Limb (tissue), 2 donors: ENCODE measurements at regions not wholly inside any gene's neighbourhood (a gene's known extent, or its start where the extent isn't known, plus 50 kb on each side); places are given as distances from the start of the nearest gene placed in this dataset.

Experiments used
- DNase-seq, 2 donors: peaks; one replicate each; pipeline ENCODE4 v3.0.0-alpha.2; 2016; ENCODE audit errors: extremely low spot score in 2 of 2

- no peak for DNase-seq
Observed at GRCh38 chr4:124504431-124504830, 208.1 kb downstream of the ANKRD50 start.

DNA sequence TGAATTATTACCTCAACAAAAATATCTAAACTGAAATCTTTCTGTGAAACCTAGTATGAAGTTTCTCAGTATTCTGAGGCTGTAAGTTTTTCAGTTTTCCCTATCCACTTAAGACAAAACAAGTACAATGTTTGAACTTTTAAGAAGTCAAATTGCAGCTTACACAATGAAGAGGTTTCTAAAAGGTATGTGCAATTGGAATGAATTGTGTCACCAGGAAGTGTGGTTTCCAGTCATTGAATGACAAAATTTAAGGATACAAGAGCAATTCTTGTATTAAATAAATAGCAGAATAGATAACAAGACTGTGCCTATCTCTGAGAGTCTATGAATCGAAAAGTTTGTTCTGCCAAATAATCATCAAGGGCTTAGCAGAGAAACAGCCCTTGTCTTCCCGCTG lies 207.3 kb downstream of the ANKRD50 start:
- DNase-seq, result no peak

- no peak for DNase-seq
Observed at GRCh38 chr4:124509151-124509550, 203.4 kb downstream of the ANKRD50 start.

DNA sequence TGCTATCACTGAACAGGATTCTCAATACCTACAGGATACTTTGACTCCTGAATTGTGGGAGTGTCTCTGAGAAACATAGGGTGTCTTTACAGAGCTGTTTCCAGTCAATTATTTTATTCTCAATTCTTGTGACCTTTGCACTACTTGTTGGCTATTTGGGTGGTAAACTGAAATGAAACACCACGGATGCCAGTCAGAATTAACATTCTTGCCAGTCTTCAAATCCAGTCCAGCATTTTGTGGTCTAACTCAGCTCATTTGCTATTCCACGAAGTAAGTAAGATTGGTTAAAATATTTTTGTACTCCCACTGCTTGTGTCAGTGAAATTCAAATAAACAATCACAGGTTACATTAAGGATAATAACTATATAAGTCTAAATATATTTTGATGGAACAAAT lies 197.9 kb downstream of the ANKRD50 start:
- DNase-seq, result no peak

DNA sequence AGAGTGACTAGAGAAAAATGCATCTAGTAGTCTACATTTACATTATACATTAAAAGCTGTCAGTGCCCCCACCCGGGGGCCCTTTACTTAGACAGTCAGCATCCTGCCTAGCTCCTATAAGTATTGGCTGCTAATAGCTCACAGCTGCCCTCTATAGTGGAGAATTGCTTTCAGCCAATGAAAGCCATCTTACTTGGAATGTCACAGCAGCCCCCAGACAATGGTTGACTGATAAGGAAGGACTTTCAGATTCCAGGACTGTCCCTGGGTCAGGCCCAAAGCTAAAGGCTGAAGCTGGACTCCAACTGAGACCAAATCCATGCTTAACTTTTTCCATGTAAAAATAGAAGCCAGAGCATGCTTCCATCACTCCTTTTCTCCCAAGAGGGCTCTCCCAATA lies 196.9 kb downstream of the ANKRD50 start:
- DNase-seq, result no peak

- DNase-seq, result no peak
Observed at GRCh38 chr4:124519196-124519595, 193.3 kb downstream of the ANKRD50 start.

- DNase-seq, result no peak
Observed at GRCh38 chr4:124523816-124524215, 188.7 kb downstream of the ANKRD50 start.

GRCh38 chr4:124525524-124525923 lies 187.0 kb downstream of the ANKRD50 start:
- no peak for DNase-seq

GRCh38 chr4:124526331-124526730 lies 186.2 kb downstream of the ANKRD50 start:
- DNase-seq, result no peak

GRCh38 chr4:124526769-124527168 lies 185.8 kb downstream of the ANKRD50 start:
- DNase-seq, result no peak

GRCh38 chr4:124527364-124527763 lies 185.2 kb downstream of the ANKRD50 start:
- no peak for DNase-seq

GRCh38 chr4:124529131-124529530 lies 183.4 kb downstream of the ANKRD50 start:
- no peak for DNase-seq

DNA sequence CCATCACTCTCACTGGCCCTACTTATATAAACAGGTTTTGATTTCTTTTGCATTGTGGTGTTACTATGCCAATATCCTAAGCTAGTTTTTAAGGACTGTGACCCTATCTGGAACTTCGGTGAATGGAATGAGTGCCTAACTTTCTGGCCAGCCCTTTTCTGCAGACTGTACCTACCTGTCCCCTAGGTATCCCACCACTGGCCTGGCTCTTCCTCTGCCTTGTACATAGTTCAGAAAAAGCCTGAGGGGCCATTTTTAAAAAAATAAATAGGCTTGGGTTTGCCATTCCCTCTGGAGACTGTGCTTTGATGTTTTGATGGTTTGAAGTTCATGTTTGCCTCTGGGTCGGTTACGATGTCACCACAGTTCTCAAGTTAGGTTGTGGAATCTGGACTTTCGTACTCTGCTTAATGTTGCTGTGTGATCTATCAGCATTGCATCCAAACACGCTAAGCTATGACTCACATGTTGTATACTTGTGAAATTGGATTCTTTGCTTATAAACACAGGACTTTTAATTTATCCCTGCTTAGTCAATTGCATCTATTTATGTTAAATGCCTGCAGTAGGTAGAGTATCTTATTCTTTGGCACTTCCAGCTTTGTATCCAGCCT lies 182.0 kb downstream of the ANKRD50 start:
- DNase-seq, result no peak

DNA sequence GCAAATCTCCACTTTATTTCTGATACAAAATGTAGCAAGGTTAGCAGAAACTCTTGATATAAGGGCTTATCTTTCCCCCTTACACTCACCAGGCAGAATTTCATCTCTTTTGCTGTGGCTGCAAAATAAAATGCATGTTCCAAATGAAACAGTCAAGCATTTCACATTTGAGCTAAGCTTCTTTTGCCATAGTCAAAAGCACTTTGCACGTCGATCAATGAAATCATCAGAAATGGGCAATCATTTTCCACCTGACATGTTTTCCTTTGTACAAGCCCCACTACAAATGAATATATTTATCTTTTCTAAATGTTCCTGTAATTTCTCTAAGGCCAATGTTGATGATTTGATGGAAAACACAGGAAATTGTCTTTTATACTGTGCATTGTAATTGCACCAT lies 178.4 kb downstream of the ANKRD50 start:
- no peak for DNase-seq

GRCh38 chr4:124535003-124535402 lies 177.5 kb downstream of the ANKRD50 start:
- DNase-seq, result no peak

- DNase-seq, result no peak
Observed at GRCh38 chr4:124536946-124537345, 175.6 kb downstream of the ANKRD50 start.

GRCh38 chr4:124537971-124538370 lies 174.6 kb downstream of the ANKRD50 start:
- no peak for DNase-seq

- no peak for DNase-seq
Observed at GRCh38 chr4:124540014-124540413, 172.5 kb downstream of the ANKRD50 start.

- DNase-seq, result no peak
Observed at GRCh38 chr4:124541652-124542420, 170.7 kb downstream of the ANKRD50 start.

DNA sequence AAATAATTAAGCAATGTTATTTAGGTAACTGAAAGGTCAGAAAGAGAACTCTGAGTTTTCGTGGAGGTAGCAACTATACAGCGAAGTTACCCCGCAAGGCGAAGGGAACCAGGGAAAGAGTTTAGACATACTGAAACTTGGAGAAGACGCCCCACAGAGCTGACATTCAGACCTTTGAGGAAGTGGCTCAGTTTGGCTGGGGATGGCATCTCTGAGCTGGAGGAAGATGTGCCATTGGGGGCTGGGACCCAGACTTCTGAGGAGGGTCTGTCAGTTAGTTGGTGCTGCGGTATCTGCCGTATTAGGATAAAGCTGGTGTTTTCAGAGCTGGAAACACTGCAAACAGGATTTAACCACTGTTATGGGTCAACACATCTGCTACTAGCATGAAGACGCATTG lies 156.6 kb downstream of the ANKRD50 start:
- no peak for DNase-seq

- no peak for DNase-seq
Observed at GRCh38 chr4:124564121-124564520, 148.4 kb downstream of the ANKRD50 start.

DNA sequence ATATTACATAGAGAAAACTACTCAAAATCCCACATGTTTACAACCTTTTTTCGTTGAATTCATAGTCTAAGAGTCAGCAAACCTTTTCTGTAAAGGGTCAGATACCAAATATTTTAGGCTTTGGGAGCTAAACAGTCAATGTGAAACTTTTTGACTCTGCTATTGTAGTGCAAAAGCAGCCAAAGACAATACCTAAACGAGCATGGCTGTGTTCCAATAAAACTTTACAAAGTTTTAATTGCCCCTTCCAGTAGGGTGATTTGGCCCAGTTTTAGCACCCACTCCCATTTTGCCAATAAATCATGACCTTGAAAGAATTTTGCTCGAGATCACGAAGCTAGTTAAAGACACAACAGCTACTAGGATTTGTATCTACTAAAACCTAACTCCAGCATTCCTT lies 147.2 kb downstream of the ANKRD50 start:
- no peak for DNase-seq

- DNase-seq, result no peak
Observed at GRCh38 chr4:124566030-124566429, 146.5 kb downstream of the ANKRD50 start.
